Mucosa of rectum (tissue), 2 donors: ENCODE measurements at regions not wholly inside any gene's neighbourhood (a gene's known extent, or its start where the extent isn't known, plus 50 kb on each side); places are given as distances from the start of the nearest gene placed in this dataset.

Experiments
- H3K27ac ChIP-seq, 2 donors: one replicate each; pipeline ENCODE4 v1.7.0; 2013; ENCODE audit warnings: inconsistent platforms in 2 of 2, low read depth in 2 of 2, low read length in 2 of 2
- H3K27me3 ChIP-seq, 2 donors: one replicate each; pipeline ENCODE4 v1.7.0; 2013; ENCODE audit warnings: low read length in 2 of 2; ENCODE audit not compliant: control insufficient read depth in 2 of 2, insufficient read depth in 2 of 2
- H3K36me3 ChIP-seq, 2 donors: one replicate each; pipeline ENCODE4 v1.7.0; 2013; ENCODE audit warnings: low read length in 2 of 2; ENCODE audit not compliant: control insufficient read depth in 2 of 2, insufficient read depth in 2 of 2
- H3K4me1 ChIP-seq, 2 donors: one replicate each; pipeline ENCODE4 v1.7.0; 2013; ENCODE audit warnings: low read length in 2 of 2, mild to moderate bottlenecking in 1 of 2; ENCODE audit not compliant: control insufficient read depth in 2 of 2, insufficient read depth in 2 of 2
- H3K4me3 ChIP-seq, 2 donors: one replicate each; pipeline ENCODE4 v1.7.0; 2013; ENCODE audit warnings: low read length in 2 of 2
- H3K9ac ChIP-seq, 2 donors: one replicate each; pipeline ENCODE4 v1.7.0; 2013; ENCODE audit warnings: low read length in 2 of 2, low read depth in 1 of 2, mild to moderate bottlenecking in 1 of 2
- H3K9me3 ChIP-seq, 2 donors: one replicate each; pipeline ENCODE4 v1.7.0; 2013; ENCODE audit warnings: low read length in 2 of 2; ENCODE audit not compliant: control insufficient read depth in 2 of 2
- donor health status: healthy.
- donor health status: Normal muscosa, but diverticular disease.

DNA sequence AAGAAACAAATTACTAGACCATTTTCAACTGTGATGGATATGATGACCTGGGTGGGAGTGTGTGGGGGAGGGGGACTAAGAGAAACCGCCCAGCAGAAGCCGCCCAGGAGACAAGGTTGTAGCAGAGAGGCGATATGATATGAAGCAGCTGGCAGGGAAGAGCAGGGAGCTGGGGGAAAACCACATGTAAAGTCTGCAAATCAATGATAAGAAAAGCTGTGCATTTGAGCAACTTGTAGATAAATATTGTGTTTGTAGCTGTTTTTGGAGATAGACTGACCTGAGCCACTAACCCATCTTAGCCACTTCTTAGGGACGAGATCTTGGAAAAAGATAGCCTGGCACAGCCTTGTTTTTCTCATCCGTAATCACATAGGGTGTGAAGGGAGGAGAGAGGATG is 252.6 kb downstream of the SEC23IP start:
- H3K27ac ChIP-seq = no peak overlapping the region
- no peaks in the 10 kb centered on the region for H3K27me3 ChIP-seq
- H3K4me1 ChIP-seq = no peaks in the 10 kb centered on the region
- H3K9ac ChIP-seq = no peak overlapping the region
- no peaks in the 10 kb centered on the region for H3K9me3 ChIP-seq
- H3K4me3 ChIP-seq = no peak overlapping the region
- no peaks in the 10 kb centered on the region for H3K36me3 ChIP-seq

- no peaks in the 10 kb centered on the region for H3K27me3 ChIP-seq
- no peak overlapping the region for H3K27ac ChIP-seq
- H3K36me3 ChIP-seq = no peaks in the 10 kb centered on the region
- no peak overlapping the region for H3K9ac ChIP-seq
- no peaks in the 10 kb centered on the region for H3K9me3 ChIP-seq
- no peak overlapping the region for H3K4me3 ChIP-seq
- no peaks in the 10 kb centered on the region for H3K4me1 ChIP-seq
These were observed 264.2 kb downstream of the SEC23IP start for GRCh38 chr10:120156614-120157274.

- H3K4me1 ChIP-seq = no peaks in the 10 kb centered on the region
- no peak overlapping the region for H3K4me3 ChIP-seq
- H3K27ac ChIP-seq = no peak overlapping the region
- H3K36me3 ChIP-seq = no peaks in the 10 kb centered on the region
- no peak overlapping the region for H3K9ac ChIP-seq
- no peaks in the 10 kb centered on the region for H3K9me3 ChIP-seq
- H3K27me3 ChIP-seq = no peaks in the 10 kb centered on the region
These were observed 268.6 kb downstream of the SEC23IP start for GRCh38 chr10:120161111-120161510.

DNA sequence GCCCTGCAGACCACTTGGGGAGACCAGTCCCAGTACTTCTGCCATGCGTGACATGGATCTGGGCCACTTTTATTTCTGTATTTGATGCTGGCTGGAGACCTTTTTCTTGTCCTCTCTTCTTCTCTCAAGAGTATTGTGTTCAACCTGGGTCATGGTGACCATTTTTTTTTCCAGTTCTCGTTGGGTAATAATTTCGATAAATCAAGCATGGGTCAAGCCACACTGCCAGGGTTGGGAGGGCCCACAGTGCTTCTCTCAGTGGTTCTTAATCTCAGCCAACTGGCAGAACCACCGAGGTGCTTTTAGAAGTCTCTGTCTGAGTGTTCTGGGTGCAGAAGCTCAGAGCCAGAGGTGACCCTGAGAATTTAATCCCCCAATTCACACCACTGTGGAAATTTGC is 269.9 kb downstream of the SEC23IP start:
- Histone ChIP-seq H3K9me3 (no peaks in the 10 kb centered on the region), H3K4me3 (no peak overlapping the region), H3K9ac (no peak overlapping the region), H3K36me3 (no peaks in the 10 kb centered on the region), H3K4me1 (no peaks in the 10 kb centered on the region), H3K27me3 (no peaks in the 10 kb centered on the region), H3K27ac (no peak overlapping the region)

DNA sequence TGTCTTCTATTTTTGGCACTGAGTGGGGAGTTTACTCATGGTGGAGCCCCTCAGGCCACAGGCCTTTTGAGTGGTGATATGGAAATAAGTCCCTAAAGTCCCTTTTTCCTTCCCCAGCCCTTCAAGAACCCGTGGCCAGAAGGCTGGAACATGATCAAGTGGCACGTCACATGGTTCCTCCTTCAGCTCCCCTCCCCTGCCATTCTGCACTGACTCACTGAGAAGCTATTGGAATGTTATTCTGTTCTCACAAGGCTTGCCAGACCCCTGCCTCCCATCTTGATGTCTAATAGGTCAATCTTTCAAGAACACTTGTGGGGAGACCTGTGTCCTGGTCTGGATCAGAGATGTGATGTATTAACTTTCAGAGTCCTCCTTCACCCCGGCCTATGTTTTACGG is 279.8 kb downstream of the SEC23IP start:
- no peaks in the 10 kb centered on the region for H3K4me1 ChIP-seq
- no peak overlapping the region for H3K27ac ChIP-seq
- no peaks in the 10 kb centered on the region for H3K36me3 ChIP-seq
- H3K4me3 ChIP-seq = no peak overlapping the region
- no peaks in the 10 kb centered on the region for H3K9me3 ChIP-seq
- H3K9ac ChIP-seq = no peak overlapping the region
- peaks cover 0 to 2% of the 10 kb centered on the region in 2 donors for H3K27me3 ChIP-seq

DNA sequence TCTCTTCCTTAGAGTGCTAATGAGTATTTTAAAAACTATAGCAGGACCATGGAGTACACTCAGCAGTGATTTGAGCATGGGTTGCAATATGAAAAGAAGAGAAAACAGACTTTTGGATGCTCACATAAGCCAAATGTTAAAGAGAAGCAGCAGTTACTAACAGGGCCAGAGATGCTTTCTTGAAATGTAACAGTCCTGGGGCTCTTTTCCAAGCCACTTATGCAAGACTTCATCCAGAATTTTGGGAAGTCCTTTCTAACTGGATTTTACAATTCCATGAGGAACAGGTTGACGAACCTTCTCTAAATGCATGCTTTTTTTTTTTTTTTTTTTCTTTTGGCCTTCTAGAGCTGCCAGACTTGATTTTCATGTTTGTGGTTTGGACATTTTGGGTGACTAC is 282.0 kb downstream of the SEC23IP start:
- H3K36me3 ChIP-seq = no peaks in the 10 kb centered on the region
- H3K4me3 ChIP-seq = no peak overlapping the region
- no peak overlapping the region for H3K27ac ChIP-seq
- peaks cover 0 to 2% of the 10 kb centered on the region in 2 donors for H3K27me3 ChIP-seq
- no peaks in the 10 kb centered on the region for H3K4me1 ChIP-seq
- H3K9me3 ChIP-seq = no peaks in the 10 kb centered on the region
- no peak overlapping the region for H3K9ac ChIP-seq

GRCh38 chr10:120177330-120177729 is 279.7 kb upstream of the PLPP4 start:
- H3K9me3 ChIP-seq = no peaks in the 10 kb centered on the region
- no peaks in the 10 kb centered on the region for H3K36me3 ChIP-seq
- peaks cover 0 to 2% of the 10 kb centered on the region in 2 donors for H3K27me3 ChIP-seq

DNA sequence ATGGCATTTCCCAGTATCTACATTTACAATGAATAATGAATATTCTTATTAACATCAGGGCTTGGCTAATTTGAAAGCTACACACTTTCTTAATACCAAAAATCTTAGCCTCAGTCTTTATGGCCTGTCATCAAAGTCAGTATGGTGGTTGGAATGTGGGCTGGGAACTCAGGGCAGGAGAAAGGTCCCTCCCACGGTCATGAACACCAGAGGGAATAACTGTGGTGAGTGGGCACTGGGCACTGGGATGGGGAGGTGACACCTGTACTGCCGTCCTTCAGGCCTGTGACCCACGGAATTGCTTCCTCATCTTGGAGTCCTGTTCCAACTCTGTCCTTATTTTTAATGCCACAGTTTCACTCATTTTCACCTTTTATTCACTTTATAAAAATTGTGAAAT is 276.9 kb upstream of the PLPP4 start:
- Histone ChIP-seq H3K9me3 (no peaks in the 10 kb centered on the region), H3K9ac (no peak overlapping the region), H3K27ac (no peak overlapping the region), H3K4me3 (no peak overlapping the region), H3K36me3 (no peaks in the 10 kb centered on the region), H3K27me3 (peaks cover 0 to 2% of the 10 kb centered on the region in 2 donors), H3K4me1 (peaks cover 0 to 2% of the 10 kb centered on the region in 2 donors)

More at GRCh38 chr10:120177330-120177729, 279.7 kb upstream of the PLPP4 start:
- Histone ChIP-seq H3K27ac (no peak overlapping the region), H3K4me3 (no peak overlapping the region), H3K9ac (no peak overlapping the region), H3K4me1 (peaks cover 0 to 2% of the 10 kb centered on the region in 2 donors)

DNA sequence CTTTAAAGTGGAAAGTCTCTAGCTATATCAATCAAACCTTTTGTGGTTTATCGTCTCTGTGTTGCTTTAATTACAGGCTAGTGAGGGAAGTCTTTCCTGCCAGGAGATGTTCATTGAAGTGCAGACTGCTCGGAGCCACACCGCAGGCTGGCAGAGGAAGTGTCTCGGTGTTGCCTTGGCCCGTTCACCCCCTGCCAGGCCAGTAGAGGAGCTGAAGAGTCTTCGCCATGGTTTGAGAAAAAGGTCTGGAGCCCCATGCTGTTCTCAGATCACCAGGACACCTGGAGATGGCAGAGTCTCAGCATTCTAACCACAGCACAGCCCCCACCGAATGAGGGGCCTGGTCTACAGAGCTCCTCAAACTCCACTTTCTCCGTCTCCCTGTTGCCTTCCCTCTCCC is 275.9 kb upstream of the PLPP4 start:
- H3K36me3 ChIP-seq = no peaks in the 10 kb centered on the region
- no peaks in the 10 kb centered on the region for H3K9me3 ChIP-seq
- H3K27me3 ChIP-seq = peaks cover 0 to 2% of the 10 kb centered on the region in 2 donors
- peaks cover 0 to 2% of the 10 kb centered on the region in 2 donors for H3K4me1 ChIP-seq
- H3K4me3 ChIP-seq = no peak overlapping the region
- H3K9ac ChIP-seq = no peak overlapping the region
- H3K27ac ChIP-seq = no peak overlapping the region

GRCh38 chr10:120182431-120182830 is 274.6 kb upstream of the PLPP4 start:
- no peaks in the 10 kb centered on the region for H3K9me3 ChIP-seq
- H3K4me3 ChIP-seq = no peak overlapping the region
- no peaks in the 10 kb centered on the region for H3K36me3 ChIP-seq
- H3K27ac ChIP-seq = no peak overlapping the region
- no peak overlapping the region for H3K9ac ChIP-seq
- H3K27me3 ChIP-seq = no peaks in the 10 kb centered on the region
- H3K4me1 ChIP-seq = peaks cover 0 to 2% of the 10 kb centered on the region in 2 donors
